Osteocyte (in vitro differentiated cells): ENCODE measurements at regions not wholly inside any gene's neighbourhood (a gene's known extent, or its start where the extent isn't known, plus 50 kb on each side); places are given as distances from the start of the nearest gene placed in this dataset.

Experiments used
- DNase-seq: peaks from one replicate; pipeline ENCODE4 v3.0.0; 2021; ENCODE audit warnings: mixed read lengths; ENCODE audit not compliant: unreplicated experiment; ENCODE audit errors: extremely low spot score
- H3K27ac Mint-ChIP-seq: one replicate; pipeline ENCODE4 v1.8.0; 2021; ENCODE audit warnings: mild to moderate bottlenecking, mixed read lengths; ENCODE audit not compliant: unreplicated experiment
- H3K27me3 Mint-ChIP-seq: one replicate; pipeline ENCODE4 v1.8.0; 2021; ENCODE audit warnings: mixed read lengths; ENCODE audit not compliant: unreplicated experiment
- H3K36me3 Mint-ChIP-seq: one replicate; pipeline ENCODE4 v1.8.0; 2021; ENCODE audit warnings: mixed read lengths; ENCODE audit not compliant: unreplicated experiment
- H3K4me1 Mint-ChIP-seq: one replicate; pipeline ENCODE4 v1.8.0; 2021; ENCODE audit warnings: mixed read lengths; ENCODE audit not compliant: unreplicated experiment
- H3K4me3 Mint-ChIP-seq: one replicate; pipeline ENCODE4 v1.8.0; 2021; ENCODE audit warnings: mild to moderate bottlenecking, moderate library complexity, mixed read lengths; ENCODE audit not compliant: unreplicated experiment
- H3K9me3 Mint-ChIP-seq: one replicate; pipeline ENCODE4 v1.8.0; 2021; ENCODE audit warnings: mixed read lengths; ENCODE audit not compliant: unreplicated experiment
- CTCF ChIP-seq: fragments of 200-600 bp; sonication (generic); IDR thresholded peaks from 2 replicates; pipeline ENCODE4 v1.5.0; 2021; ENCODE audit warnings: antibody characterized with exemption, mild to moderate bottlenecking, moderate library complexity

GRCh38 chr6:21826904-21827303 is 233.4 kb downstream of the SOX4 start:
- Mint-ChIP-seq H3K36me3 (no peaks in the 10 kb centered on the region), H3K27ac (no peak overlapping the region), H3K9me3 (no peaks in the 10 kb centered on the region), H3K27me3 (no peaks in the 10 kb centered on the region), H3K4me1 (peaks cover 17% of the 10 kb centered on the region), H3K4me3 (no peak overlapping the region)
- TF ChIP-seq CTCF, result no peak
- no peak for DNase-seq

- no peak overlapping the region for H3K27ac Mint-ChIP-seq
- peaks cover 22% of the 10 kb centered on the region for H3K4me1 Mint-ChIP-seq
- DNase-seq, result no peak
- H3K27me3 Mint-ChIP-seq, result no peaks in the 10 kb centered on the region
- no peaks in the 10 kb centered on the region for H3K9me3 Mint-ChIP-seq
- no peak overlapping the region for H3K4me3 Mint-ChIP-seq
- H3K36me3 Mint-ChIP-seq, result no peaks in the 10 kb centered on the region
- TF ChIP-seq CTCF, result no peak
Measured at GRCh38 chr6:21827425-21828202, 234.1 kb downstream of the SOX4 start.

- H3K27me3 Mint-ChIP-seq, result no peaks in the 10 kb centered on the region
- no peak for TF ChIP-seq CTCF
- peaks cover 22% of the 10 kb centered on the region for H3K4me1 Mint-ChIP-seq
- no peak overlapping the region for H3K27ac Mint-ChIP-seq
- DNase-seq, result no peak
- H3K9me3 Mint-ChIP-seq, result no peaks in the 10 kb centered on the region
- H3K36me3 Mint-ChIP-seq, result no peaks in the 10 kb centered on the region
- H3K4me3 Mint-ChIP-seq, result no peak overlapping the region
Measured at GRCh38 chr6:21828704-21829103, 235.2 kb downstream of the SOX4 start.

GRCh38 chr6:21829126-21829525 is 235.6 kb downstream of the SOX4 start:
- H3K36me3 Mint-ChIP-seq, result no peaks in the 10 kb centered on the region
- DNase-seq, result no peak
- H3K27ac Mint-ChIP-seq, result no peak overlapping the region
- no peak for TF ChIP-seq CTCF
- H3K4me3 Mint-ChIP-seq, result no peak overlapping the region
- no peaks in the 10 kb centered on the region for H3K9me3 Mint-ChIP-seq
- peaks cover 22% of the 10 kb centered on the region for H3K4me1 Mint-ChIP-seq
- H3K27me3 Mint-ChIP-seq, result no peaks in the 10 kb centered on the region

GRCh38 chr6:21831521-21832291 is 238.2 kb downstream of the SOX4 start:
- no peak for DNase-seq
- H3K4me1 Mint-ChIP-seq, result peaks cover 22% of the 10 kb centered on the region
- no peaks in the 10 kb centered on the region for H3K9me3 Mint-ChIP-seq
- H3K4me3 Mint-ChIP-seq, result no peak overlapping the region
- no peaks in the 10 kb centered on the region for H3K27me3 Mint-ChIP-seq
- TF ChIP-seq CTCF, result no peak
- H3K36me3 Mint-ChIP-seq, result no peaks in the 10 kb centered on the region
- peak overlapping the region; percentile 2 for H3K27ac Mint-ChIP-seq
